ENCODE measurements at regions not wholly inside any gene's neighbourhood (a gene's known extent, or its start where the extent isn't known, plus 50 kb on each side); places are given as distances from the start of the nearest gene placed in this dataset.
"Not testable (repeated sequence)": the region's sequence is repeated elsewhere in the genome, so short reads cannot be mapped to it uniquely, and the experiment has no call there.

DNA sequence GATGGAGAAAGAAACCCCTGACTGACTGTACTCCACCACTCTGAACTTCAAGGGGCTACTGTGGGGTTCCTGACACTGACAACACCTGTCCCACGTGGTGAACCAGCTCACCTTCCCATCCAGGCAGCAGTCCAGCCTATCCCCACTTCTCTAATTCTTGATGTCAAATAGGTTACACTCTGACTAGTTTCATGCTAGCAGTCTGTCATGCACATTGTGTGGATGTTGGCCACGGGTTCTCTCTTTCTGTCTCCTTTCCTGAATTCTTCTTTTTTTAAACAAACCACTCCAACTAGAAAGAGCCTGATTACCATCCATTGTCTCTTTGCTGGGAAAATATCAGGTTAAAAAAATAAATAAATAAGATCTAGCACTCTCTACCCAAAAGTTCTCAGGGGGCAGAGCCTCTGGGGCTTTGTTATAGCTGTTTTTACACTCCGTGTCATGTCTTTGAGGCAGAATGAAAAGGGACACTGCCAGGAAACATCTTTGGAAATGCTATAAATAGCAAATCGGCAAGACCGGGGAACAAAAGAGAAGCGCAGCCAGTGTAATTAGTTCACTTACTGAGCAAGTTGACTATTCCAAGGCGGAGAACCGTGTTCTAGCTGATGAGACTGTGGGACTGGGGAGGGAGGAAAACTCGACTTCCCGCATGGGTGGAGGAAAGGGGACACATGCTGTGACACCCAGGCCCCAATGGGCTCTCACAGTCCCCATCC lies 356.1 kb downstream of the OMA1 start:
- no peak for DNase-seq (ENCODE audit: low spot score)

DNA sequence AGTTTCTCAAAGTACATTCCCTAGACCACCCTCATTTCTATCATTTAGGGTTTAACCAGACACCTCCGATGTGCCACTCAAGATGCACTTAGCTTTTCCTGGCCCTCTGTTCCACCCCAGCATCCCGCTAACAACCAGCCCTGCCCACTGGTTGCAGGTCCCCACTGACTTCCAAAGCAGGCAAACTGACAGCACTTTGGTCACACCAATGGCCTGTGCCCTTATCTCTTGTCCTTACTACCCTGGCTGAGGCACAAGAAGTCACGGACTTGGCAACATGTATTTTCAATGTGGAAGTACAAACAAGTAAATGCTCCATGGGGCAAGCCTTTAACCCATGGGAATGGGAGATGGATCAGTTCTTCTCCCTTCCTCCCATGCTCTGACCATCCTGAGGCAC lies 357.1 kb downstream of the OMA1 start:
- no peak for DNase-seq (ENCODE audit: low spot score)

- no peak for DNase-seq (ENCODE audit: low spot score)
Measured at GRCh38 chr1:58183286-58183685, 363.2 kb downstream of the OMA1 start.

GRCh38 chr1:58180537-58180936 lies 366.0 kb downstream of the OMA1 start:
- no peak for DNase-seq (ENCODE audit: low spot score)

- not testable (repeated sequence) for DNase-seq (ENCODE audit: low spot score)
Measured at GRCh38 chr1:58169160-58169559, 377.4 kb downstream of the OMA1 start.

DNA sequence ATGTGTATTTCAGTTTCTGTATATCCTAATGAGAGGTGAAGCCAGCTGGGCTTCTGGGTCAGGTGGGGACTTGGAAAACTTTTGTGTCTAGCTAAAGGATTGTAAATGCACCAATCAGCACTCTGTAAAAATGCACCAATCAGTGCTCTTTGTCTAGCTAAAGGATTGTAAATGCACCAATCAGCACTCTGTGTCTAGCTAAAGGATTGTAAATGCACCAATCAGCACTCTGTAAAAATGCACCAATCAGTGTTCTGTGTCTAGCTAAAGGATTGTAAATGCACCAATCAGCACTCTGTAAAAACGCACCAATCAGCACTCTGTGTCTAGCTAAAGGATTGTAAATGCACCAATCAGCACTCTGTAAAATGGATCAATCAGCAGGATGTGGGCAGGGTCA lies 379.4 kb downstream of the OMA1 start:
- not testable (repeated sequence) for DNase-seq (ENCODE audit: low spot score)

DNA sequence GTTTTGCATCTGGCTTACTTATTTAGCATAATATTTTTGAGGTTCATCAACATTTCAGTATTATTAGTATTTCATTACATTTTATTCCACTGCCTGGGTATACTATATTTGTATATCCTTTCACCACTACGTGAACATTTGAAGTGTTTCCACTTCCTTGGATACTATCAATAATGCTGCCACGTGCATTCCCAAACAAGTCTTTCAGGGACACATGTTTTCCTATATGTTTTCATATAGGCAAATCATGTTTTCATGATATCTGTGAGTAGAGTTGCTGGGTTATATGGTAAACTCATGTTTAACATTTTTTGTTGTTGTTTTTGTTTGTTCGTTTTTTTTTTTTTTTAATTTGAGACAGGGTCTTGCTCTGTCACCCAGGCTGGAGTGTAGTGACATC lies 380.1 kb downstream of the OMA1 start:
- DNase-seq (ENCODE audit: low spot score) = no peak

DNA sequence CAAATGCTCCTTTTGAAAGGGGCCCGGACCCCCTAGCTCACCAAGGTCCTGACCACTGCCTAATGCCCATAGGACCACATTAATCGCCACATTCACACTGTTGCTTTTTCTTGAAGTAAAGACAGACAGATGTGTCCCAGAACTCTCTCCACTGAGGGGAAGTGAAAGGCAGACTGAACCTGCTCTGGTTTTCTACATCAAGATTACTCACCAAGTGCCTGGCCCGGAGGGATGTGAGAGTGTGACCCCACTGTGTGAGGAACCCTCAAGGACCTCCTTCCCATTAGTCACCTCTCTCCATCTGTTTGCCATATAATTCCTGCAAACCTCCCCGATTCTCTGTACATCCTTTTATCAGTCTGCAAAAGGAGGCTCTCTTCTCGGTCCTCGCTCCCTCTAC lies 381.5 kb downstream of the OMA1 start:
- DNase-seq (ENCODE audit: low spot score) = no peak

DNA sequence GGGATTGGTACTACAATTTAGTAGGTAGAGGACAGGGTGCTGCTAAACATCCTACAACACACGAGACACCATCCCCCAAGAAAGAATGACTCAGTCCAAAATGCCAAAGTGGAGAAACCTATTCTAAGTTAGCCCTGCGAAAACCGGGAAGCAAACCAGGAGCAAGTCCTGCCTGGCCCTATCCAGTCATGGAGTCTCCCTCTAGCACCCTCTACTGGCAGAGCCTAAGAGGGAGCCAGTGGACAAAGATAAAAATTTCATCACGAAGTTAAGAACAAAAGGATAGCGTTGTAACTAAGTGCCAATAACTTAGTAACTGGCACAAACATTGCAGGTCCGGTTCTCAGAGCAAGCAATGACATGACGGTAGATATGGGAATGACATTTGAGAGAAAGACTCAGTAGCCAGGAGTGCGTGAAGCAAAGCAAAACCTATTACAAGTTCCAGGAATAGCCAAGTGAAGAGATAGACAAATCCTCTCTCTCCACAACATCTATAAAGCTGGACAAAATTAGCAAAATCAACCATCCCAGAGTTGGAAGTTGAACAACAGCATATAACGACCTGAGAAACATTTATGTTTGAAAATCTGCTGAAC lies 383.5 kb downstream of the OMA1 start:
- peak; percentile 66 for DNase-seq (ENCODE audit: low spot score)

DNA sequence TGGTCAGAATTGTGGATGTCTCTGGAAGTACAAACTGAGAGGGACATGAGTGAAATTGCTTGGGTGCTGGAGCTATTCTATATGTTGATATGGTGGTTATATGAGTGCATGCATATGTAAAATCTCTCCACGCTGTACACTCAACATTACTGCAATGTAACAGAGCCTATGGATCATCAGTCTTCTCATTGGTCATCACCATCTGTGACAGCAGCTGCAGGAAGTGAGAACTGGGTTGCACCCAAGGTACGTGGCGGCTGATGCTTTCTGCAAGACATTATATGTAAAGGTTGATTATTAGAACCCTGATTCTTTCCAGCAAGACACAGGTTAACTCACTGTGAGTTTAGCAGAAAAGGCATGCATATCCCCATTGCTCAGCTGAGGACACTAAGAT lies 387.1 kb downstream of the OMA1 start:
- no peak for DNase-seq (ENCODE audit: low spot score)

- DNase-seq (ENCODE audit: low spot score) = no peak
Measured at GRCh38 chr1:58158506-58159433, 387.8 kb downstream of the OMA1 start.

GRCh38 chr1:58158016-58158415 lies 388.5 kb downstream of the OMA1 start:
- DNase-seq (ENCODE audit: low spot score) = no peak

DNA sequence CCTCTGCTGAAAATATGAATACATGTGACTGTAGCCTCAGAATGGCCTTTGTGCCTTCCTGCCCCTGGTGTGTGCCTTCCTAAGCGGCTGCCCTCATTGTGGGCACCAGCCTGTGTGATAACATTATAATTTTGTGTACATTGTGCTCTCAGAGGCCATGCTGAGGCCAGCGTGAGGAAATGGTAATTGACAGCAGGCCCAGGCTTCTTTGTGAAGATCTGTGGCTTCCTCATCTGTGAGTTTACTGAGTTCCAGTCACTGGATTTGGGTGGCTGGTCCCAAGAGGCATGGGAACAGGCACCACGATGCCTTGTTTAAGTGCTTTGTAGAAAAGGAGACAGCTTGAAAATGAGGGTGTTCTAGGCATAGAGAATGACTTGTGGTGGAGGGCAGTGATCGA lies 389.3 kb downstream of the OMA1 start:
- no peak for DNase-seq (ENCODE audit: low spot score)

DNA sequence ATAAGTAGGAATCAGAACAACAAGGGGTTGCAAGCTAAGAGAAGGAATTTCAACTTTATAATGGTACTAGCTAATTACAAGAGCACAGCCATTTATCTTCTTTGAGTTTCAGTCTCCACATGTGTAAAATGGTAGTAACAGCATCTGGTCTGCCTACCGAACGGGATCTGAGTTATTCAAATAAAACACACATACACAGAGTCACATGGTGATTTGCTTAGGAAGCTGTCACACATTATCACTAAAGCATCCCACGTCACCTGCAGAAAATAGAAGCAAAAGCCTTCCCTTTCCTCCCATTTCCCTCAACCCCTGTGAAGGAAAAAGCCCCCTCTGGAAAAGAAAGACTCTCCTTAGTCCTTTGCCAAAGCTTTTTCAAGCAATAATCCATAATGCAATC lies 389.7 kb downstream of the OMA1 start:
- DNase-seq (ENCODE audit: low spot score) = no peak

- DNase-seq (ENCODE audit: low spot score) = no peak
Measured at GRCh38 chr1:58156124-58156468, 390.4 kb downstream of the OMA1 start.

GRCh38 chr1:58155418-58156123 lies 391.0 kb downstream of the OMA1 start:
- no peak for DNase-seq (ENCODE audit: low spot score)

DNA sequence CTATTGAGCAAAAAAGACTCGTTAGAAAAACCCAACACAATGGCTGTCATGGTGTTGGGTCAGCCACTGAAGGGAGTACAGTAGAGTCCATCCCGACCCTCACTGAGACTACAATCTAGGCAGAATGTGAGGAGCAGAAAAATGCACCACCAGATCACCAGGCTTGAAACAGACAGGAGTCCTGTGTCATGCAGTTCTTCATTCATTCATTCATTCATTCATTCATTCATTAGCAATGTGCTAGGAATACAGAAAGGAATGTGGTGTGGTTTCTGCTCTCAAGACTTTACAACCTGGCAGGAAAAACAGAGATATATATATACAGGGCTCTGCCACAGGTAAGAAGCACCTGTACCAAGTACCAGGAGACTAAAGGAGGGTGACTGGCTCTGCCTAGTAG lies 392.3 kb downstream of the OMA1 start:
- DNase-seq (ENCODE audit: low spot score) = no peak

DNA sequence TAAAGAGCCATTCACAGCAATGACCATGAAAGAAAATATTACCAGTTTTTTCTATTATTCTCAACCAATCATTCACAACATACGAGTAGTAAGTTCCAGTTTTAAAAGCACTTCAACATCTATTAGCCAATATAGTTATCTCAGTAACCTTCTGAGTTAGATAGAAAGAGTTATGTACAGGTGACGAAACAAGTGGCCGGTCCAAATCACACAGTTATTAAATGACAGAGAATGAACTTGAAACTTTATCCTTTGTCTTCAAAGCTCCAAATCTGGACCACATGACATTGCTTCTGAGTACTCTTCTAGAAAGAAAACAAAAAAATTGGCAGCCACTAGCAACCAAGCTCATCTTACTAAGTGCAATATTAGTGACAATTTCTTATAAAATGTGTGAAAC lies 393.8 kb downstream of the OMA1 start:
- DNase-seq (ENCODE audit: low spot score) = no peak

DNA sequence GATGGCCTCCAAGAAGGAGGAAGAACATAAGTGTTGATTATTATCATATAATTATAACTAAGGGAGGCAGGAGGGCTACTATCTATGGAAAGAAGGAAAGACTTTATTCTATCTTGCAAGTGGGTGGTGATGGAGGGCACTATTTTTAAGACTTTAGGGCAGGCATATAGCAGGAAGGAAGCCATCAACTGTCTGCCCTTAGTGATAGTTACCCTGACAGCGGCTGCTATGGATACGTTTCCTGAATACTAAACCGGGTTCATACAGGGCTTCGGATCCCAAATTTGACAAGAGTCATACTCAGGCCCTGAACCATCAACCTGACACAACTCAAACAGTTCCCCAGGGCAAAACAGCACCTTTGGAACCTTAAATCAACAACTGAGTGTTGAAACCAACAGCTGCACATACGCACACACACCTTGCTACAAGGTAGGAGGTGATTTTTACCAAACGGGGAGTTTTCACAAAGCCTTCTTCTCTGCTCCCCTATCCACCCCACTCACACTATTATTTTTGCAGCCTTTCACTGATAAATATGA lies 397.2 kb downstream of the OMA1 start:
- no peak for DNase-seq (ENCODE audit: low spot score)

DNA sequence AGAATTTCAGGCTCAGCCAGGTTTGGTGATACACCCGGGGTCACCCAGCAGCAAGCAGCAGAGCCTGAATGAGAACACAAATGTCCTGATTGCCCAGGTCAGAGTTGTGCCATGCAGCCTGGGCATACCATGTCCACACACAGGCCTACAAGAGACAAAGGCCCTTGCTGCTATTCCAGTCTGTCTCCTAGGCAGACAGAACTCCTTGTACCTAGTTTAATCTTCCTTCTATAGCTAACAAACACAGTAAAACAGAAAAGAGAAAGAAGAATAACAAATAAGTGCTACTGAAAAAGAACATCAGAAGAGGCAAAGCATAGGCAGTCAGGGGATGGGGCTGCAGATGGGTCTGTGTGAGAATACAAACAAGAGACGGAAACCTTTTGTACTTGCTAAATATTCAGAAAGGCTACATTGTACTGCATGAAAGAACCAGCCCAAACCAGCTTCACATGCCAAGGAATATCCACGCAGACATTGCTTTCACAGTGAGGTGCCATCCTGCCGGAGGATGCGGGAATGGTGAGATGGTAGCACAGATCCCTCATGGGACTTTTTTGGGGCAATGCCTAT lies 401.7 kb downstream of the OMA1 start:
- no peak for DNase-seq (ENCODE audit: low spot score)

- DNase-seq (ENCODE audit: low spot score) = no peak
Measured at GRCh38 chr1:58143972-58144697, 402.4 kb downstream of the OMA1 start.
